ENCODE measurements at regions not wholly inside any gene's neighbourhood (a gene's known extent, or its start where the extent isn't known, plus 50 kb on each side); places are given as distances from the start of the nearest gene placed in this dataset.

DNA sequence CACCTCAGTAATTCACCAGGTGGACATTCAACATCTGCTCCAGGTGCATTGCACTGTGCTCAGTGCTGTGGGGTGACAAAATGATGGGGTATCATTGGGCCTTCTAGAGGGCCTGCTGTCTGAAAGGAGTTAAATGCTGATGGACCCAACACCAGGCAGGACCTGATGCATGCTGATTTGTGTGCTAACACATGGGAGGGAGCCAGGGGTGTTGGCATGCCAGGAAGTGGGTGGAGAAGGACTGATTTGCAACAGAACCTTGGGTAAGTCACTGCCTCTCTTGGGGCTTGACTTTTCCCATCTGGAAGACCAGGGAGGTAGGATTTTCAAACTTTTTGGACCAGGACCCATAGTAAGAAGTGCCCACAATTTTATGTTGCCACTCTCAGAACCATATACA, 57.9 kb upstream of the CXCR4 start:
- Histone ChIP-seq H3K4me3 (no peak overlapping the region), H3K9me3 (no peaks in the 10 kb centered on the region), H3K27ac (no peak overlapping the region), H3K4me1 (no peaks in the 10 kb centered on the region), H3K36me3 (no peaks in the 10 kb centered on the region), H3K27me3 (no peaks in the 10 kb centered on the region)
- TF ChIP-seq, protein P1, sequence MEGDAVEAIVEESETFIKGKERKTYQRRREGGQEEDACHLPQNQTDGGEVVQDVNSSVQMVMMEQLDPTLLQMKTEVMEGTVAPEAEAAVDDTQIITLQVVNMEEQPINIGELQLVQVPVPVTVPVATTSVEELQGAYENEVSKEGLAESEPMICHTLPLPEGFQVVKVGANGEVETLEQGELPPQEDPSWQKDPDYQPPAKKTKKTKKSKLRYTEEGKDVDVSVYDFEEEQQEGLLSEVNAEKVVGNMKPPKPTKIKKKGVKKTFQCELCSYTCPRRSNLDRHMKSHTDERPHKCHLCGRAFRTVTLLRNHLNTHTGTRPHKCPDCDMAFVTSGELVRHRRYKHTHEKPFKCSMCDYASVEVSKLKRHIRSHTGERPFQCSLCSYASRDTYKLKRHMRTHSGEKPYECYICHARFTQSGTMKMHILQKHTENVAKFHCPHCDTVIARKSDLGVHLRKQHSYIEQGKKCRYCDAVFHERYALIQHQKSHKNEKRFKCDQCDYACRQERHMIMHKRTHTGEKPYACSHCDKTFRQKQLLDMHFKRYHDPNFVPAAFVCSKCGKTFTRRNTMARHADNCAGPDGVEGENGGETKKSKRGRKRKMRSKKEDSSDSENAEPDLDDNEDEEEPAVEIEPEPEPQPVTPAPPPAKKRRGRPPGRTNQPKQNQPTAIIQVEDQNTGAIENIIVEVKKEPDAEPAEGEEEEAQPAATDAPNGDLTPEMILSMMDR (IDR thresholded peaks at IDR 0.05): no peak
- TF ChIP-seq POLR2AphosphoS5 (IDR thresholded peaks at IDR 0.05) (no peak), EP300 (IDR thresholded peaks at IDR 0.05) (no peak), POLR2A (IDR thresholded peaks at IDR 0.05) (no peak)
- no peak for DNase-seq (ENCODE audit: low spot score in 2 of 2)

DNA sequence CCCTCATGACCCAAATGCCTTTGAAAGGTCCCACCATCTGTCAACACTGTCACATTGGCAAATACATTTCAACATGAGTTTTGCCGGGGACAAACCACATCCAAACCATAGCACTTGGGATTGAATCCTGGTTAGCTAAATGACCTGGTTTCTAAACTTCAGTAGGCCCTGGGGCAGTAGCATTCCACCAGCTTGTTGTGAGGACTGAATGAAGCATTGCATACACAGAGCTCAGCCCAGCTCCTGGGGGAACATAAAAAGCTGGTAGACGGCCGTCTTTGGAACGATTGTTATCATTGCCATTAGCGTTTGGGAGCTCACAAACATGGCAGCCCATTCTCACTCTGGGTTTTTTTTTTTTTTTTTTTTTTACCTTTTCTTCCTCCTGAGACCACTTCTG, 57.5 kb upstream of the CXCR4 start:
- no peak overlapping the region for H3K27ac ChIP-seq
- no peaks in the 10 kb centered on the region for H3K4me1 ChIP-seq
- WGBS: 87% methylated on average over 5 of the region's 5 CpGs
- TF ChIP-seq EP300 (IDR thresholded peaks at IDR 0.05) (no peak), POLR2A (IDR thresholded peaks at IDR 0.05) (no peak), POLR2AphosphoS5 (IDR thresholded peaks at IDR 0.05) (no peak)
- TF ChIP-seq, protein P1 (IDR thresholded peaks at IDR 0.05): no peak
- no peaks in the 10 kb centered on the region for H3K9me3 ChIP-seq
- DNase-seq (ENCODE audit: low spot score in 2 of 2): no peak
- H3K27me3 ChIP-seq: no peaks in the 10 kb centered on the region
- no peak overlapping the region for H3K4me3 ChIP-seq
- no peaks in the 10 kb centered on the region for H3K36me3 ChIP-seq

- WGBS: 25% methylated on average over 1 of the region's 1 CpG
Measured at GRCh38 chr2:136173126-136173525, 55.2 kb upstream of the CXCR4 start.

DNA sequence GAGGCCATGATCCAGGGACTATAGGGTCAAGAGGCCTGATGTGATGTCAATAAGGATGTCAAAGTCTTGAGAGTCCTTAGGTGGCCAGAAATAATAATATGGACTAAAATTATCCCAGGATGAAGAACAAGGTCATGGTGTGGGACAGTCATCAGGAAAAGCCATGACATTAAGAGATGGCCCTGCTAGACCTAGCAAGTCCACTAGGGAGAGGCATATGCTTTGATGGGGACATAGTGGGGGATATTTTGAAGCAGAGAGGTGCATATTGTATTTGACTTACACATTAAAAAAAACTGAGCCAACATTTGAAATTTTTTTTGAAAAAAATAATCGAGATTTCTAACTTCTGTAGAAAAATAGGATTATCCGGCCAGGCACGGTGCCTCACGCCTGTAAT, 53.3 kb upstream of the CXCR4 start:
- WGBS: 91% methylated on average over 4 of the region's 4 CpGs
- no peak overlapping the region for H3K27ac ChIP-seq
- H3K4me1 ChIP-seq: no peaks in the 10 kb centered on the region
- TF ChIP-seq, protein P1 (IDR thresholded peaks at IDR 0.05): no peak
- TF ChIP-seq POLR2AphosphoS5 (IDR thresholded peaks at IDR 0.05): no peak
- no peak for TF ChIP-seq EP300 (IDR thresholded peaks at IDR 0.05)
- no peak for TF ChIP-seq POLR2A (IDR thresholded peaks at IDR 0.05)
- H3K9me3 ChIP-seq: no peaks in the 10 kb centered on the region
- no peak for DNase-seq (ENCODE audit: low spot score in 2 of 2)
- H3K36me3 ChIP-seq: no peaks in the 10 kb centered on the region
- H3K27me3 ChIP-seq: no peaks in the 10 kb centered on the region
- H3K4me3 ChIP-seq: no peak overlapping the region

More at GRCh38 chr2:136173126-136173525, 55.2 kb upstream of the CXCR4 start:
- no peak for DNase-seq (ENCODE audit: low spot score in 2 of 2)
- no peak overlapping the region for H3K27ac ChIP-seq
- H3K27me3 ChIP-seq: no peaks in the 10 kb centered on the region
- TF ChIP-seq POLR2AphosphoS5 (IDR thresholded peaks at IDR 0.05) (no peak), EP300 (IDR thresholded peaks at IDR 0.05) (no peak), POLR2A (IDR thresholded peaks at IDR 0.05) (no peak)
- TF ChIP-seq, protein P1 (IDR thresholded peaks at IDR 0.05): no peak
- H3K4me1 ChIP-seq: no peaks in the 10 kb centered on the region
- H3K36me3 ChIP-seq: no peaks in the 10 kb centered on the region
- no peak overlapping the region for H3K4me3 ChIP-seq
- H3K9me3 ChIP-seq: no peaks in the 10 kb centered on the region

DNA sequence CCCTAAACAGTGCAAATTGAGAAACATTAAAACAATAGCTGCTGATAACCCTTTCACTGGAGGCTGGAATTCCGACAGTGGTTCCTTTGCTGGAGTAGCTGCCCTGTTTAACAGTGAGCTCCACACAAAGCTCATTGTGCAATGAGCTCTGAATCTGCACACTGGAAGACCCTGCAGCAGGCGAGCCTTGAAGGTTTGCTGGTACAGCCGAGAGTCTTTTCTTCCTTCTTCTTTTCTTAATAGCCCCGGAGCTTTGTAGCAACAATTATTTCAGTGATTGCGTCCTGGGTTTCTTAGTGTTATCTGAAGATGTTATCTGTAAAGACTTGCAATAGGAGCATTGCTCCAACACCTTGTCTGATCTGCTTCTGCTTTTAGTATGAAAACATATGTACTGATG, 50.8 kb upstream of the CXCR4 start:
- Histone ChIP-seq H3K4me3 (no peak overlapping the region), H3K27ac (no peak overlapping the region), H3K36me3 (no peaks in the 10 kb centered on the region), H3K27me3 (no peaks in the 10 kb centered on the region), H3K9me3 (no peaks in the 10 kb centered on the region), H3K4me1 (no peaks in the 10 kb centered on the region)
- 47% methylated on average over 5 of the region's 5 CpGs for WGBS
- TF ChIP-seq POLR2AphosphoS5 (IDR thresholded peaks at IDR 0.05): no peak
- no peak for TF ChIP-seq EP300 (IDR thresholded peaks at IDR 0.05)
- TF ChIP-seq POLR2A (IDR thresholded peaks at IDR 0.05): no peak
- TF ChIP-seq, protein P1 (IDR thresholded peaks at IDR 0.05): no peak
- no peak for DNase-seq (ENCODE audit: low spot score in 2 of 2)
